ENCODE measurements at regions not wholly inside any gene's neighbourhood (a gene's known extent, or its start where the extent isn't known, plus 50 kb on each side); places are given as distances from the start of the nearest gene placed in this dataset.

DNA sequence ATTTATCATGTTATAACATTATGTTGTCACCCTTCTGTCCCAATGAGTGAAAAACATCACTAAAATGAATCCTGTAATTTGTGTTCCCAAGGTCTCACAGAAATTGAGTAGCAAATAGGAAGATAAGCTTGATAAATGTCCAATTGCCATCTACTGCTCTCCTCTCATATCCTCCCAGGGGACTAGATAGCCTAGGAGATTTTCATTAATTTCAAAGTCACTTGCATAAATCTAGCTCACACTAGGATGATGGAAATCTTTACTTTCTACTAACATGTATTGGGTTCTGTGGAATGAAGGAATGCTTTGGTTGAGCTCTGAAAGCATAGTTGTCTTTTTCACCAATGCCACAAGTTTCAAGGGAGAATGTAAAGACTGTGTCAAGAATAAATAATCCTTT, 605.5 kb upstream of the CDH7 start:
- no peak overlapping the region for H4K5ac ChIP-seq (ENCODE audit: insufficient read length, low read depth, low read length)
- H3K79me2 ChIP-seq (ENCODE audit: insufficient read depth, low read length), result no peaks in the 10 kb centered on the region
- H2BK15ac ChIP-seq (ENCODE audit: low read depth, low read length), result no peak overlapping the region
- H2BK5ac ChIP-seq (ENCODE audit: insufficient read length, low read length), result no peak overlapping the region
- H3K4me3 Mint-ChIP-seq, result no peak overlapping the region
- no peak overlapping the region for H3K56ac ChIP-seq (ENCODE audit: insufficient read length, low read depth, low read length)
- H4K91ac ChIP-seq (ENCODE audit: insufficient read length, low read depth, low read length), result no peak overlapping the region
- no peaks in the 10 kb centered on the region for H3K9me3 ChIP-seq (ENCODE audit: control insufficient read depth, low read depth, low read length)
- no peaks in the 10 kb centered on the region for H3K27me3 Mint-ChIP-seq (ENCODE audit: low read depth)
- no peak overlapping the region for H2BK120ac ChIP-seq (ENCODE audit: low read depth, low read length, poor library complexity, severe bottlenecking)
- TF ChIP-seq, protein P1, sequence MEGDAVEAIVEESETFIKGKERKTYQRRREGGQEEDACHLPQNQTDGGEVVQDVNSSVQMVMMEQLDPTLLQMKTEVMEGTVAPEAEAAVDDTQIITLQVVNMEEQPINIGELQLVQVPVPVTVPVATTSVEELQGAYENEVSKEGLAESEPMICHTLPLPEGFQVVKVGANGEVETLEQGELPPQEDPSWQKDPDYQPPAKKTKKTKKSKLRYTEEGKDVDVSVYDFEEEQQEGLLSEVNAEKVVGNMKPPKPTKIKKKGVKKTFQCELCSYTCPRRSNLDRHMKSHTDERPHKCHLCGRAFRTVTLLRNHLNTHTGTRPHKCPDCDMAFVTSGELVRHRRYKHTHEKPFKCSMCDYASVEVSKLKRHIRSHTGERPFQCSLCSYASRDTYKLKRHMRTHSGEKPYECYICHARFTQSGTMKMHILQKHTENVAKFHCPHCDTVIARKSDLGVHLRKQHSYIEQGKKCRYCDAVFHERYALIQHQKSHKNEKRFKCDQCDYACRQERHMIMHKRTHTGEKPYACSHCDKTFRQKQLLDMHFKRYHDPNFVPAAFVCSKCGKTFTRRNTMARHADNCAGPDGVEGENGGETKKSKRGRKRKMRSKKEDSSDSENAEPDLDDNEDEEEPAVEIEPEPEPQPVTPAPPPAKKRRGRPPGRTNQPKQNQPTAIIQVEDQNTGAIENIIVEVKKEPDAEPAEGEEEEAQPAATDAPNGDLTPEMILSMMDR (conservative IDR thresholded peaks at IDR 0.05), result no peak
- H3K14ac ChIP-seq (ENCODE audit: insufficient read depth, low read length), result no peak overlapping the region
- H3K9ac ChIP-seq (ENCODE audit: extremely low read depth, insufficient read length, low read length), result no peak overlapping the region
- no peak overlapping the region for H3K27ac Mint-ChIP-seq
- no peaks in the 10 kb centered on the region; a peak in 1 of 5 replicates for H3K9me3 Mint-ChIP-seq
- no peaks in the 10 kb centered on the region for H3K36me3 Mint-ChIP-seq (ENCODE audit: insufficient read depth in 1 of 3, low read depth in 3 of 3)
- no peak overlapping the region for H4K8ac ChIP-seq (replicated peaks; ENCODE audit: insufficient read length, low read depth, low read length)
- no peak overlapping the region for H3K4ac ChIP-seq (ENCODE audit: low read depth, low read length)
- no peak overlapping the region for H2AFZ ChIP-seq (ENCODE audit: low read length)
- H3K23me2 ChIP-seq (ENCODE audit: insufficient read length, low read depth, low read length, poor library complexity, severe bottlenecking), result no peaks in the 10 kb centered on the region
- no peak overlapping the region for H2BK12ac ChIP-seq (ENCODE audit: insufficient read length, low read depth, low read length)
- H3K4me1 Mint-ChIP-seq, result no peaks in the 10 kb centered on the region
- H3K79me1 ChIP-seq (ENCODE audit: insufficient read depth, low read depth, low read length, poor library complexity, severe bottlenecking), result no peaks in the 10 kb centered on the region
- no peaks in the 10 kb centered on the region for H3K4me1 ChIP-seq (ENCODE audit: insufficient read depth, low read length)
- H4K20me1 ChIP-seq (ENCODE audit: control insufficient read depth, insufficient read depth, insufficient read length), result no peaks in the 10 kb centered on the region
- H3K23ac ChIP-seq (ENCODE audit: insufficient read length, low read depth, low read length), result no peak overlapping the region
- no peak overlapping the region for H3T11ph ChIP-seq (ENCODE audit: low read length)
- no peak for DNase-seq
- no peak overlapping the region for H2AK5ac ChIP-seq (ENCODE audit: insufficient read length, low read length)
- H3K27me3 ChIP-seq (ENCODE audit: insufficient read depth, low read length), result no peaks in the 10 kb centered on the region
- H3K4me2 ChIP-seq (ENCODE audit: insufficient read depth, insufficient read length, low read length), result no peak overlapping the region
- no peak overlapping the region for H3K27ac ChIP-seq (ENCODE audit: insufficient read length, low read depth, low read length)
- H3K18ac ChIP-seq (ENCODE audit: insufficient read length, low read depth, low read length), result no peak overlapping the region
- H2BK20ac ChIP-seq (ENCODE audit: low read depth, low read length, poor library complexity, severe bottlenecking), result no peak overlapping the region
